H9 (cell line): ENCODE measurements at regions not wholly inside any gene's neighbourhood (a gene's known extent, or its start where the extent isn't known, plus 50 kb on each side); places are given as distances from the start of the nearest gene placed in this dataset.

Experiments
- DNase-seq: peaks from one replicate; pipeline ENCODE4 v3.0.0-alpha.2; 2017
- H2AFZ ChIP-seq: one replicate; pipeline ENCODE4 v1.6.1; 2013; ENCODE audit warnings: mild to moderate bottlenecking, low read length, control low read depth, moderate library complexity
- H2AK5ac ChIP-seq: 2 replicates; pipeline ENCODE4 v1.6.1; 2013; ENCODE audit warnings: low read length, control low read depth, mixed read lengths; ENCODE audit not compliant: insufficient read length
- H2BK120ac ChIP-seq: one replicate; pipeline ENCODE4 v1.6.1; 2013; ENCODE audit warnings: low read depth, mild to moderate bottlenecking, low read length, control low read depth, inconsistent platforms; ENCODE audit not compliant: poor library complexity, severe bottlenecking
- H2BK12ac ChIP-seq: 2 replicates; pipeline ENCODE4 v1.6.1; 2013; ENCODE audit warnings: low read length, control low read depth, mixed read lengths, low read depth; ENCODE audit not compliant: insufficient read length
- H2BK15ac ChIP-seq: 2 replicates; pipeline ENCODE4 v1.6.1; 2013; ENCODE audit warnings: low read depth, low read length, control low read depth
- H2BK20ac ChIP-seq: one replicate; pipeline ENCODE4 v1.6.1; 2013; ENCODE audit warnings: low read depth, mild to moderate bottlenecking, low read length, control low read depth, inconsistent platforms; ENCODE audit not compliant: poor library complexity, severe bottlenecking
- H2BK5ac ChIP-seq: 2 replicates; pipeline ENCODE4 v1.6.1; 2013; ENCODE audit warnings: low read length, control low read depth, mixed read lengths; ENCODE audit not compliant: insufficient read length
- H3K14ac ChIP-seq: 2 replicates; pipeline ENCODE4 v1.6.1; 2013; ENCODE audit warnings: low read length, control low read depth; ENCODE audit not compliant: insufficient read depth
- H3K18ac ChIP-seq: 2 replicates; pipeline ENCODE4 v1.6.1; 2013; ENCODE audit warnings: low read depth, mild to moderate bottlenecking, mixed read lengths, low read length, control low read depth; ENCODE audit not compliant: insufficient read length
- H3K23ac ChIP-seq: 2 replicates; pipeline ENCODE4 v1.6.1; 2013; ENCODE audit warnings: low read length, control low read depth, mixed read lengths, low read depth; ENCODE audit not compliant: insufficient read length
- H3K23me2 ChIP-seq: 2 replicates; pipeline ENCODE4 v1.6.1; 2013; ENCODE audit warnings: low read depth, mild to moderate bottlenecking, mixed read lengths, low read length, control low read depth; ENCODE audit not compliant: insufficient read length, poor library complexity, severe bottlenecking
- H3K27ac ChIP-seq: 2 replicates; pipeline ENCODE4 v1.5.1; 2013; ENCODE audit warnings: low read length, control low read depth, mixed read lengths, low read depth; ENCODE audit not compliant: insufficient read length
- H3K27me3 ChIP-seq: 2 replicates; pipeline ENCODE4 v1.6.1; 2013; ENCODE audit warnings: low read length, control low read depth, inconsistent platforms; ENCODE audit not compliant: insufficient read depth
- H3K4ac ChIP-seq: 2 replicates; pipeline ENCODE4 v1.6.1; 2013; ENCODE audit warnings: low read depth, mild to moderate bottlenecking, control low read depth, inconsistent platforms, low read length, moderate library complexity
- H3K4me1 ChIP-seq: 2 replicates; pipeline ENCODE4 v1.6.1; 2013; ENCODE audit warnings: low read length, control low read depth, inconsistent platforms; ENCODE audit not compliant: insufficient read depth
- H3K4me2 ChIP-seq: 2 replicates; pipeline ENCODE4 v1.6.1; 2013; ENCODE audit warnings: low read length, control low read depth, mixed read lengths; ENCODE audit not compliant: insufficient read length, insufficient read depth
- H3K56ac ChIP-seq: 2 replicates; pipeline ENCODE4 v1.6.1; 2013; ENCODE audit warnings: low read depth, mild to moderate bottlenecking, mixed read lengths, low read length, control low read depth; ENCODE audit not compliant: insufficient read length
- H3K79me1 ChIP-seq: 2 replicates; pipeline ENCODE4 v1.6.1; 2013; ENCODE audit warnings: low read depth, mild to moderate bottlenecking, moderate library complexity, low read length, control low read depth, inconsistent platforms; ENCODE audit not compliant: insufficient read depth, poor library complexity, severe bottlenecking
- H3K79me2 ChIP-seq: 2 replicates; pipeline ENCODE4 v1.6.1; 2013; ENCODE audit warnings: low read length, control low read depth, inconsistent platforms; ENCODE audit not compliant: insufficient read depth
- H3K9ac ChIP-seq: 2 replicates; pipeline ENCODE4 v1.6.1; 2013; ENCODE audit warnings: low read length, control low read depth, mixed read lengths; ENCODE audit not compliant: insufficient read length; ENCODE audit errors: extremely low read depth
- H3K9me3 ChIP-seq: one replicate; pipeline ENCODE4 v1.6.1; 2013; ENCODE audit warnings: low read depth, low read length, inconsistent platforms; ENCODE audit not compliant: control insufficient read depth
- H3T11ph ChIP-seq: one replicate; pipeline ENCODE4 v1.6.1; 2013; ENCODE audit warnings: mild to moderate bottlenecking, low read length, control low read depth, inconsistent platforms
- H4K20me1 ChIP-seq: one replicate; pipeline ENCODE4 v1.6.1; 2013; ENCODE audit not compliant: control insufficient read depth, insufficient read length, insufficient read depth
- H4K5ac ChIP-seq: 2 replicates; pipeline ENCODE4 v1.6.1; 2013; ENCODE audit warnings: low read depth, mild to moderate bottlenecking, mixed read lengths, low read length, control low read depth; ENCODE audit not compliant: insufficient read length
- H4K8ac ChIP-seq: replicated peaks from 2 replicates; pipeline ENCODE4 v1.6.1; 2013; ENCODE audit warnings: low read length, control low read depth, mixed read lengths, low read depth; ENCODE audit not compliant: insufficient read length
- H4K91ac ChIP-seq: 2 replicates; pipeline ENCODE4 v1.6.1; 2013; ENCODE audit warnings: low read depth, mild to moderate bottlenecking, moderate library complexity, mixed read lengths, low read length, control low read depth; ENCODE audit not compliant: insufficient read length
- H3K27ac Mint-ChIP-seq, 3 experiments: 2 replicates in 2 of 3; 3 replicates in 1 of 3; pipeline ENCODE4 v1.8.0; 2020 to 2021; ENCODE audit warnings: mixed read lengths in 3 of 3, mild to moderate bottlenecking in 1 of 3, moderate library complexity in 1 of 3
- H3K27me3 Mint-ChIP-seq: 2 replicates; pipeline ENCODE4 v1.8.0; 2021; ENCODE audit warnings: low read depth, mild to moderate bottlenecking, moderate library complexity, mixed read lengths
- H3K36me3 Mint-ChIP-seq, 3 experiments: 2 replicates in 2 of 3; 3 replicates in 1 of 3; pipeline ENCODE4 v1.8.0; 2020 to 2021; ENCODE audit warnings: low read depth in 3 of 3, mixed read lengths in 3 of 3; ENCODE audit not compliant: insufficient read depth in 1 of 3
- H3K4me1 Mint-ChIP-seq, 2 experiments: 2 replicates each; pipeline ENCODE4 v1.8.0; 2020; ENCODE audit warnings: mixed read lengths in 2 of 2
- H3K4me3 Mint-ChIP-seq, 2 experiments: 2 replicates in 1 of 2; 3 replicates in 1 of 2; pipeline ENCODE4 v1.8.0; 2020 to 2021; ENCODE audit warnings: mild to moderate bottlenecking in 2 of 2, mixed read lengths in 2 of 2, moderate library complexity in 1 of 2
- H3K9me3 Mint-ChIP-seq, 2 experiments: 2 replicates in 1 of 2; 3 replicates in 1 of 2; pipeline ENCODE4 v1.8.0; 2020; ENCODE audit warnings: mild to moderate bottlenecking in 2 of 2, mixed read lengths in 2 of 2, moderate library complexity in 1 of 2
- WGBS: extraction: QIAGEN DNeasy Blood & Tissue Kit; methylation state at CpG from one replicate; pipeline ENCODE4 v1.1.7; 2013; ENCODE audit warnings: missing lambda C conversion rate, low lambda C conversion rate, mixed read lengths; ENCODE audit not compliant: insufficient read length; ENCODE audit errors: extremely low coverage; 5-methylcytosine and 5-hydroxymethylcytosine counted together
- TF ChIP-seq, protein P1 (sequence below): fragments of 200-600 bp; sonication (generic); conservative IDR thresholded peaks from 3 replicates; pipeline ENCODE4 v1.8.0; 2021; ENCODE audit warnings: antibody characterized with exemption, mild to moderate bottlenecking

GRCh38 chr6:105816847-105817246 lies 269.3 kb upstream of the PRDM1 start:
- H3K27me3 Mint-ChIP-seq: no peaks in the 10 kb centered on the region
- H3K79me1 ChIP-seq: no peaks in the 10 kb centered on the region
- H3K79me2 ChIP-seq: no peaks in the 10 kb centered on the region
- H3K23ac ChIP-seq: no peak overlapping the region
- no peak overlapping the region for H2AFZ ChIP-seq
- H3K4ac ChIP-seq: no peak overlapping the region
- no peaks in the 10 kb centered on the region for H3K27me3 ChIP-seq
- no peaks in the 10 kb centered on the region for H3K4me1 ChIP-seq
- H2BK120ac ChIP-seq: no peak overlapping the region
- H3K9me3 Mint-ChIP-seq: peaks cover 3 to 4% of the 10 kb centered on the region in 2 experiments; a peak in 2 of 5 replicates
- no peak overlapping the region for H3K14ac ChIP-seq
- H4K91ac ChIP-seq: no peak overlapping the region
- H3K56ac ChIP-seq: no peak overlapping the region
- H2AK5ac ChIP-seq: no peak overlapping the region
- H2BK5ac ChIP-seq: no peak overlapping the region
- H3K4me1 Mint-ChIP-seq: no peaks in the 10 kb centered on the region
- no peak overlapping the region for H3K9ac ChIP-seq
- H2BK20ac ChIP-seq: no peak overlapping the region
- H3T11ph ChIP-seq: no peak overlapping the region
- no peak overlapping the region for H2BK15ac ChIP-seq
- no peak overlapping the region for H3K4me2 ChIP-seq
- H3K23me2 ChIP-seq: no peaks in the 10 kb centered on the region
- TF ChIP-seq, protein P1, sequence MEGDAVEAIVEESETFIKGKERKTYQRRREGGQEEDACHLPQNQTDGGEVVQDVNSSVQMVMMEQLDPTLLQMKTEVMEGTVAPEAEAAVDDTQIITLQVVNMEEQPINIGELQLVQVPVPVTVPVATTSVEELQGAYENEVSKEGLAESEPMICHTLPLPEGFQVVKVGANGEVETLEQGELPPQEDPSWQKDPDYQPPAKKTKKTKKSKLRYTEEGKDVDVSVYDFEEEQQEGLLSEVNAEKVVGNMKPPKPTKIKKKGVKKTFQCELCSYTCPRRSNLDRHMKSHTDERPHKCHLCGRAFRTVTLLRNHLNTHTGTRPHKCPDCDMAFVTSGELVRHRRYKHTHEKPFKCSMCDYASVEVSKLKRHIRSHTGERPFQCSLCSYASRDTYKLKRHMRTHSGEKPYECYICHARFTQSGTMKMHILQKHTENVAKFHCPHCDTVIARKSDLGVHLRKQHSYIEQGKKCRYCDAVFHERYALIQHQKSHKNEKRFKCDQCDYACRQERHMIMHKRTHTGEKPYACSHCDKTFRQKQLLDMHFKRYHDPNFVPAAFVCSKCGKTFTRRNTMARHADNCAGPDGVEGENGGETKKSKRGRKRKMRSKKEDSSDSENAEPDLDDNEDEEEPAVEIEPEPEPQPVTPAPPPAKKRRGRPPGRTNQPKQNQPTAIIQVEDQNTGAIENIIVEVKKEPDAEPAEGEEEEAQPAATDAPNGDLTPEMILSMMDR: no peak
- no peak overlapping the region for H4K5ac ChIP-seq
- no peaks in the 10 kb centered on the region for H4K20me1 ChIP-seq
- no peak overlapping the region for H2BK12ac ChIP-seq
- 0 out of 7 replicates have a peak, but pooled peaks cover 0 to 2% (median 0%) of the 10 kb centered on the region in 3 experiments for H3K36me3 Mint-ChIP-seq
- no peak overlapping the region for H3K18ac ChIP-seq
- H3K27ac Mint-ChIP-seq: no peak overlapping the region
- DNase-seq: no peak
- H4K8ac ChIP-seq: no peak overlapping the region
- no peak overlapping the region for H3K4me3 Mint-ChIP-seq
- no CpG with 5 or more reads among the region's 4 CpGs for WGBS
- H3K9me3 ChIP-seq: no peaks in the 10 kb centered on the region
- no peak overlapping the region for H3K27ac ChIP-seq
